ENCODE measurements at regions not wholly inside any gene's neighbourhood (a gene's known extent, or its start where the extent isn't known, plus 50 kb on each side); places are given as distances from the start of the nearest gene placed in this dataset.
"Not testable (repeated sequence)": the region's sequence is repeated elsewhere in the genome, so short reads cannot be mapped to it uniquely, and the experiment has no call there.

GRCh38 chr3:67248726-67249125 lies 250.6 kb downstream of the KBTBD8 start:
- no peak for TF ChIP-seq CTCF (conservative IDR thresholded peaks at IDR 0.05; ENCODE audit: low read length)
- H3K4me3 ChIP-seq (ENCODE audit: low read length): no peak overlapping the region
- no peak for DNase-seq (ENCODE audit: low read depth)

- DNase-seq (ENCODE audit: low read depth); H3K4me3 ChIP-seq (ENCODE audit: low read length): not testable (repeated sequence)
Measured at GRCh38 chr3:67252906-67253305, 254.8 kb downstream of the KBTBD8 start.

- no peak overlapping the region for H3K4me3 ChIP-seq (ENCODE audit: low read length)
- TF ChIP-seq CTCF (conservative IDR thresholded peaks at IDR 0.05; ENCODE audit: low read length): no peak
- no peak for DNase-seq (ENCODE audit: low read depth)
Measured at GRCh38 chr3:67278015-67278618, 280.0 kb downstream of the KBTBD8 start.

- no peak for DNase-seq (ENCODE audit: low read depth)
- no peak overlapping the region for H3K4me3 ChIP-seq (ENCODE audit: low read length)
- no peak for TF ChIP-seq CTCF (conservative IDR thresholded peaks at IDR 0.05; ENCODE audit: low read length)
Measured at GRCh38 chr3:67286586-67286985, 288.5 kb downstream of the KBTBD8 start.

- H3K4me3 ChIP-seq (ENCODE audit: low read length): no peak overlapping the region
- no peak for DNase-seq (ENCODE audit: low read depth)
- TF ChIP-seq CTCF (conservative IDR thresholded peaks at IDR 0.05; ENCODE audit: low read length): no peak
Measured at GRCh38 chr3:67288466-67289106, 290.5 kb downstream of the KBTBD8 start.

GRCh38 chr3:67289626-67290025 lies 291.5 kb downstream of the KBTBD8 start:
- no peak for DNase-seq (ENCODE audit: low read depth)
- H3K4me3 ChIP-seq (ENCODE audit: low read length): no peak overlapping the region
- no peak for TF ChIP-seq CTCF (conservative IDR thresholded peaks at IDR 0.05; ENCODE audit: low read length)

GRCh38 chr3:67290438-67290837 lies 292.3 kb downstream of the KBTBD8 start:
- DNase-seq (ENCODE audit: low read depth): no peak
- TF ChIP-seq CTCF (conservative IDR thresholded peaks at IDR 0.05; ENCODE audit: low read length): no peak
- H3K4me3 ChIP-seq (ENCODE audit: low read length): no peak overlapping the region

Measured in AG10803 (cell line).